Activated naive CD4-positive, alpha-beta T cell treated with Interleukin-2 at 50 U/mL for 16 hours (primary cell): ENCODE measurements at regions not wholly inside any gene's neighbourhood (a gene's known extent, or its start where the extent isn't known, plus 50 kb on each side); places are given as distances from the start of the nearest gene placed in this dataset.
"Not testable (repeated sequence)": the region's sequence is repeated elsewhere in the genome, so short reads cannot be mapped to it uniquely, and the experiment has no call there.

Experiments
- DNase-seq: peaks from one replicate; pipeline ENCODE4 v3.0.0-alpha.2; 2020

DNA sequence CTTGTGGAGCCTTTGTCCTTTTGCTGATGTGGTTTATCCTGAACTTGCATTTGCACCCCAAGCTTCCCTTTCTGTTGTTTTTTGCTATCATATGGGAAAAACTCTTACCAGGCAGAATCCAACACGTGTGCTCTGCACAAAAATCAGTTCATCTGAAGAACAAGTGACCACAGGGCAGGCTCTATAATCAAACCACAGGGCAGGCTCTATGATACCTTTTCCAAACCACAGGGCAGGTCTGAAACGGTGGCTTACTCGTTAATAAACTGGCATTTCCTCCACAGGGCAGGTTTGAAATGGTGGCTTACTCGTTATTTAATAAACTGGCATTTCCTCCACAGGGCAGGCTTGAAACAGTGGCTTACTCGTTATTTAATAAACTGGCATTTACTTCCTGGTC, 51.7 kb upstream of the LPCAT1 start:
- not testable (repeated sequence) for DNase-seq

DNA sequence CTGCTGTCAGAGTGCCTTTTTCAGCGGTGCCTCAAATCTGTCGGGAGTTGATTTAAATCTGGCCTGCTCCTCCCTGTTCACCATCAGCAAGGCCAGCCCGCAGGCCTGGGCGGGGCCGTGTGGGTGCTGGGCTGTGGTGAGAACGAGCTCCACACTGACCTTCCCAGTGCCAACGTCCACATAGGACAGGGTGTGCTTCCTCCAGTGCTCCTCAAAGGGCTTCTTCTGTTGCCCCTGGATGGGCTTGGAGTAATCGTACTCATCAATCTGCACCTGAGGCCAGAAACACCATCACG, 50.2 kb upstream of the LPCAT1 start:
- not testable (repeated sequence) for DNase-seq

DNA sequence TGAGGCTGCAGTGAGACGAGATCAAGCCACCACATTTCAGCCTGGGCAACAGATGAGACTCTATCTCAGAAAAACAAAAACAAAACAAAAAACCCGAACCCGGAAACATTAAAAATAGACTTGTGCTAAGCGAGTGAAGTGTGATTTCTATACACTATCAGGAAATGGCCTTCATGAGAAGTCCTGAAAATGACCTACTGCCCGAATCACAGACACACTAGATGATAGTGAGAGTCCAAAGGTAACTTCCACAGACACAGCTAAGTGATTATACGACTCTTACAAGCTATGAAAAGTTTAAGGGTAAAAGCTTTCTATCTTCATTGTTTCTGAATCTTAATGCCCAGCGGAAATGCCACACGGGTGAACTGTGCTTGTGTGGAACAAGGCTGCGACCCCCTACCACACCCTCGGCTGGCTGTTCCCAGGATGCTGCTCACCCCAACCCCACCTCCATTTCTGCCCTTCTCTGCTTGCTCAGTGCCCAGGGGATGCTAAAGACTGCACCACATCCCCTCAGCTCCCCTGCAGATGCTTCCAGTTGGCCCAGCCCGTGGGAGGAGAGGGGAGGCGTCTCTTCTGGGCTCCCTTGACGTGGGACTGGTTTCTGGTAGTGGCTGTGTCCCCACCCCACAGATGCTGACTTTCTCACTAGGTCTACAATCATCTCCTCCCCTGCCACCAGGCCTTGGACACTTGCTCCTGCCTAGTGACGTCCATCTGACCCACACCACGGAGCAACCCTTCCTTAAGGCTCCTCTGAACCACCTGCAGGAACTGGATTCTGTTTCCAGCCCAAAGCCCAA, 49.7 kb upstream of the LPCAT1 start:
- DNase-seq: not testable (repeated sequence)
